BJ (cell line): ENCODE measurements at regions not wholly inside any gene's neighbourhood (a gene's known extent, or its start where the extent isn't known, plus 50 kb on each side); places are given as distances from the start of the nearest gene placed in this dataset.
"Not testable (repeated sequence)": the region's sequence is repeated elsewhere in the genome, so short reads cannot be mapped to it uniquely, and the experiment has no call there.

Experiments used
- CTCF ChIA-PET: fragments of 350-600 bp; formaldehyde crosslinking; extraction: SDS; loops from one replicate; lab custom pipeline; 2021; ENCODE audit warnings: antibody characterized with exemption, inconsistent platforms; lab: Yijun Ruan, JAX
- POLR2A ChIA-PET: fragments of 300-600 bp; sonication (Branson Sonifier 250); formaldehyde crosslinking; extraction: SDS; loops from one replicate; lab custom pipeline; 2021; ENCODE audit warnings: antibody characterized with exemption; lab: Charles Lee
- DNase-seq: peaks from one replicate; pipeline ENCODE4 v3.0.0-alpha.2; 2011; ENCODE audit warnings: low read depth
- H3K27me3 ChIP-seq: 2 replicates; pipeline ENCODE4 v1.6.0; 2011; ENCODE audit warnings: low read length; ENCODE audit not compliant: control insufficient read depth, insufficient read depth
- H3K36me3 ChIP-seq: 2 replicates; pipeline ENCODE4 v1.5.1; 2011; ENCODE audit warnings: low read length; ENCODE audit not compliant: control insufficient read depth, insufficient read depth
- H3K4me3 ChIP-seq: 2 replicates; pipeline ENCODE4 v1.5.1; 2011; ENCODE audit warnings: low read depth, mild to moderate bottlenecking, control low read depth, low read length
- TF ChIP-seq, protein P1 (sequence below): IDR thresholded peaks from 2 replicates; pipeline ENCODE4 v1.5.1; 2011; ENCODE audit warnings: low read depth, mild to moderate bottlenecking, control low read depth, inconsistent platforms, low read length, moderate library complexity; ENCODE audit not compliant: insufficient read depth

- CTCF ChIA-PET: no interaction called here
- POLR2A ChIA-PET: no interaction called here
- H3K36me3 ChIP-seq: no peaks in the 10 kb centered on the region
These were observed 450.5 kb downstream of the KLHL4 start for GRCh38 chrX:87968118-87968517.

DNA sequence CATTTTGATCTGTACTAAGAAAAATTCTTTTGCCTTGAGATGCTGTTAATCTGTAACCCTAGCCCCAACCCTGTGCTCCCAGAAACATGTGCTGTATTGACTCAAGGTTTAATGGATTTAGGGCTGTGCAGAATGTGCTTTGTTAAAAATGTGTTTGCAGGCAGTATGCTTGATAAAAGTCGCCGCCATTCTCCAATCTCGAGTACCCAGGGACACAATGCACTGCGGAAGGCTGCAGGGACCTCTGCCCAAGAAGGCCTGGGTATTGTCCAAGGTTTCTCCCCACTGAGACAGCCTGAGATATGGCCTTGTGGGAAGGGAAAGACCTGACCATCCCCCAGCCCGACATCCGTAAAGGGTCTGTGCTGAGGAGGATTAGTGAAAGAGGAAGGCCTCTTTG lies 454.5 kb downstream of the KLHL4 start:
- H3K27me3 ChIP-seq, H3K4me3 ChIP-seq, DNase-seq, CTCF ChIA-PET, H3K36me3 ChIP-seq, POLR2A ChIA-PET: not testable (repeated sequence)

More at GRCh38 chrX:87968118-87968517, 450.5 kb downstream of the KLHL4 start:
- TF ChIP-seq, protein P1, sequence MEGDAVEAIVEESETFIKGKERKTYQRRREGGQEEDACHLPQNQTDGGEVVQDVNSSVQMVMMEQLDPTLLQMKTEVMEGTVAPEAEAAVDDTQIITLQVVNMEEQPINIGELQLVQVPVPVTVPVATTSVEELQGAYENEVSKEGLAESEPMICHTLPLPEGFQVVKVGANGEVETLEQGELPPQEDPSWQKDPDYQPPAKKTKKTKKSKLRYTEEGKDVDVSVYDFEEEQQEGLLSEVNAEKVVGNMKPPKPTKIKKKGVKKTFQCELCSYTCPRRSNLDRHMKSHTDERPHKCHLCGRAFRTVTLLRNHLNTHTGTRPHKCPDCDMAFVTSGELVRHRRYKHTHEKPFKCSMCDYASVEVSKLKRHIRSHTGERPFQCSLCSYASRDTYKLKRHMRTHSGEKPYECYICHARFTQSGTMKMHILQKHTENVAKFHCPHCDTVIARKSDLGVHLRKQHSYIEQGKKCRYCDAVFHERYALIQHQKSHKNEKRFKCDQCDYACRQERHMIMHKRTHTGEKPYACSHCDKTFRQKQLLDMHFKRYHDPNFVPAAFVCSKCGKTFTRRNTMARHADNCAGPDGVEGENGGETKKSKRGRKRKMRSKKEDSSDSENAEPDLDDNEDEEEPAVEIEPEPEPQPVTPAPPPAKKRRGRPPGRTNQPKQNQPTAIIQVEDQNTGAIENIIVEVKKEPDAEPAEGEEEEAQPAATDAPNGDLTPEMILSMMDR: no peak
- DNase-seq: no peak
- H3K27me3 ChIP-seq: no peaks in the 10 kb centered on the region
- no peak overlapping the region for H3K4me3 ChIP-seq

DNA sequence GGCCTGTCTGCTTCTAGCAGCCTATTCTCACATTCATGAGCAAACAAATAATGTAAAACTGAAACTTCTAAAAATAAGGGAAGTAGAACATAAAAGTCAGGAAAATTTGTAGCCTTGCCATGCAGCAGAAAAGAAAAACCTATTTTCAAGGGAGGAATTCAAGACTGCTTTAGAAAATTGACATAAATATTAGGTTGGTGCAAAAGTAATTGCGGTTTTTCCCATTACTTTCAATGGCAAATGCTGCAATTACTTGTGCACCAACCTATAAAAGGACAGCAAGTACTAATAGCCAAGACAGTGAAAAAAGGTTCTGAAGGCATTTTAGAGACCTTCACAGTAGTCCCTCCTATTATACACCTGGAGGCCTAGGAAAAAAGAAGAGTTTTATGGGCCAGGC lies 457.8 kb downstream of the KLHL4 start:
- ChIA-PET CTCF (no interaction called here), POLR2A (no interaction called here)
- H3K4me3 ChIP-seq: no peak overlapping the region
- no peak for DNase-seq
- H3K27me3 ChIP-seq: no peaks in the 10 kb centered on the region
- H3K36me3 ChIP-seq: no peaks in the 10 kb centered on the region
- TF ChIP-seq, protein P1: no peak

DNA sequence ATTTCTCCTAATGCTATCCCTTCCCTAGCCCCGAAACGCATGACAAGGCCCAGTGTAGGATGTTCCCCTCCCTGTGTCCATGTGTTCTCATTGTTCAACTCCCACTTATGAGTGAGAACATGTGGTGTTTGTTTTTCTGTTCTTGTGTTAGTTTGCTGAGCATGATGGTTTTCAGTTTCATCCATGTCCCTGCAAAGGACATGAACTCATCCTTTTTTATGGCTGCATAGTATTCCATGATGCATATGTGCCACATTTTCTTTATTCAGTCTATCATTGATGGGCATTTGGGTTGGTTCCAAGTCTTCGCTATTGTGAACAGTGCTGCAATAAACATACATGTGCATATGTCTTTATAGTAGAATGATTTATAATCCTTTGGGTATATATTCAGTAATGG lies 490.3 kb downstream of the KLHL4 start:
- H3K27me3 ChIP-seq, POLR2A ChIA-PET, CTCF ChIA-PET, H3K36me3 ChIP-seq, DNase-seq, H3K4me3 ChIP-seq: not testable (repeated sequence)

GRCh38 chrX:88024022-88024421 lies 506.4 kb downstream of the KLHL4 start:
- no peaks in the 10 kb centered on the region for H3K36me3 ChIP-seq
- TF ChIP-seq, protein P1: no peak
- CTCF ChIA-PET: no interaction called here
- POLR2A ChIA-PET: no interaction called here
- no peak overlapping the region for H3K4me3 ChIP-seq
- DNase-seq: no peak
- H3K27me3 ChIP-seq: no peaks in the 10 kb centered on the region

- no peaks in the 10 kb centered on the region for H3K27me3 ChIP-seq
- no peak for DNase-seq
- H3K36me3 ChIP-seq: no peaks in the 10 kb centered on the region
- no peak overlapping the region for H3K4me3 ChIP-seq
- CTCF ChIA-PET: no interaction called here
- TF ChIP-seq, protein P1: no peak
- POLR2A ChIA-PET: no interaction called here
These were observed 554.9 kb downstream of the KLHL4 start for GRCh38 chrX:88072339-88073030.
